GDM1 (cell line): ENCODE measurements at regions not wholly inside any gene's neighbourhood (a gene's known extent, or its start where the extent isn't known, plus 50 kb on each side); places are given as distances from the start of the nearest gene placed in this dataset.
"Not testable (repeated sequence)": the region's sequence is repeated elsewhere in the genome, so short reads cannot be mapped to it uniquely, and the experiment has no call there.

Experiments
- DNase-seq: peaks from one replicate; lab custom pipeline; 2025; lab: John Stamatoyannopoulos, UW

GRCh38 chr7:9919-10318 is 182.5 kb upstream of the FAM20C start:
- DNase-seq, result not testable (repeated sequence)

DNA sequence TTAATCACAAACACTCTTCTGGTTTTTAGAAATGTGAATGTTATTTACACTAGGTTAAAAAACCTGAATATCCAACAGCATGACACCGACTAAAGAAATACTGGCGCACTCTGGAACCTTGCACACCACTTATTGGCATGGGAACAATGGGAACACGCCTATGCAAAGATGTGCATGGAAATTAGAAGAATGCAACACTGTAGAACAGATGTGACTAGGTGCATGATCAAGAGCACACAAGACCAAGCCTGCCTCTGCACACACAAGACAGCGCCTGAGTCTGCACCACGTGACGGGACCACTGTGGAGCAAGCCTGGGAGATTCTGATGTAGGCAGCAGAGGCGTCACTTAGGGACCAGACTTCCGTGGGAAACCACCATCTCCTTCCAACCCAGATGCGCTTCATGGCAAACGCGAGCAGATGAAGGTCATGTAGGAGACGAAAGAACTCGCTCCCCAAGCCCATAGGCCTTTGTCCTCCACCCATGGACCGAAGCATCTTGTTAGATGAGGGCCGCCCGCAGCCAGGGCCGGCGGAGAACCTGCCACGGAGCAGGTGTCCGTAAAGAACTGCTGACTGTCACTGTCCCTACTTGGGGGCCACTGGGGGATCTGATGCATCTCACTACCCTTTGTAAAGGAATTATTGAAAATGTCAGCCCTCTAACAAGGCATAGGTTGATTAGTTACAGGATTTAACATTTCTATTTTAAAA is 159.6 kb upstream of the FAM20C start:
- not testable (repeated sequence) for DNase-seq

- not testable (repeated sequence) for DNase-seq
These were observed 157.2 kb upstream of the FAM20C start for GRCh38 chr7:35121-35541.

DNA sequence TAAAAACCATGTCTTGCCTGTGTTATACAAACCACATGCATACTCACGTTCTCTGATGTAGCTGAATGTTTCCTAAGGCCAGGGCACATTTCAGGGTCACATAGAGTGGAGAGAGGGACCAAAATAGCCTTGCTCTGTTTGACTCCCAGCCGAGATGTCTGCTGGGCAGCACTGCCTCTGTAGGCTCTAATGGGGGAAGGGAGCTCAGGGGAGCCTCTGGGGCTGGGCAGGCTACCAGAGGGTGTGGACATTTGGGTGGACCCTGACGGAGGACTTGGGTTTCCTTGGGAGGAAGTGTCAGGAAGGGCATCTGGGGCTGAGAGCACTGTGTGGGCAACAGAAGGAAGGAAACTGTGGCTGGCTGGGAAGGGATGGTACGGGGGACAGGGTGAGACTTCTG is 155.8 kb upstream of the FAM20C start:
- DNase-seq, result not testable (repeated sequence)

DNA sequence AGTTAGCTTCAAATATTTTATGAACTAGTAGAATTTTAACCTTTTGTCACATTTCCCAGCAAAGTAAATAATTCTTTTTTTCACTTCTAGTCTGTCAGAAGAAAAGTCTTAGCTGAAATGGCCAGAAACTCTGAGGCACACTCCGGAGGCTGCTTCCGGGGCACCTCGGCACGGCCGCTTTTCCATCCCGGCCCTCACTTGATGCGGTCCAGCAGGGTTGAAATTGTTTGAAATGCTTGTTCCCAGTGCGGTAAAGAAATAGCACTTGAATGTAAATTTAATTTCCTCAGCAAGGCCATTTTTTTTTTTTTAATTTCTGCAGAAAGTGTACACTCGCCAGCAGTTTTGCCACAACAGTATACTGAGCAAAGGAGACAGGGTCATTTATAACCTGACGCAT is 154.7 kb upstream of the FAM20C start:
- DNase-seq, result not testable (repeated sequence)

- DNase-seq, result not testable (repeated sequence)
These were observed 153.9 kb upstream of the FAM20C start for GRCh38 chr7:38444-38843.

- DNase-seq, result not testable (repeated sequence)
These were observed 152.2 kb upstream of the FAM20C start for GRCh38 chr7:39984-40740.

- no peak for DNase-seq
These were observed 151.3 kb upstream of the FAM20C start for GRCh38 chr7:40799-41750.

DNA sequence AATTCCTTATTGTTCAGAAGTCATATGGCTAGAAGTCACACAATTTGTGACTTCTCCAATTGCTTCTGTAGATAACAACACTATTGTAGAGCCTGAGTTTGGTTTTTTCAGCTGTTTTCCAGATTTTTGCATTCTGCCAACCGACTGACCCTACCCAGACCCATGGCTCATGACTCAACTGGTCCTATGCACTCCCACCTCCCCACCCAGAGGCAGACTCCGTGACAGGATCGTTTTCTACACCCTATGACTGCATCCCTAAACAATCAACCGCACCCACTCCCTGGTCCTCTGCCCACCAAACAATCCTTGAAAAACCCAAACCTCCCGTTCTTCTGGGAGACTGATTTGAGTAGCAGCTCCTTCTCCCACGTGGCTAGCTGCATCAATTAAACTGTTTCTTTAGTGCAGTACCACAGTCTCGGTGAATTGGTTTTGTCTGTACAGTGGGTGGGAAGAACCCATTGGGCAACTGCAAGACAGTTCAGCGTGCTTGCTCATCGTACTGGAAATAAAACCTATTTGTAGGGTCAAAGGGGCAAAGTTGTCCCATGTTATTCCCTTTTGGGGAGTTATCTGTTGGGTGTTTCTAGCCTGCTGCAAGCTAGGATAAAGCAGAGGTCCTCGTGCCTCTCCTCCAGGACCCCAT is 150.3 kb upstream of the FAM20C start:
- DNase-seq, result no peak

GRCh38 chr7:43791-44540 is 148.4 kb upstream of the FAM20C start:
- DNase-seq, result no peak

DNA sequence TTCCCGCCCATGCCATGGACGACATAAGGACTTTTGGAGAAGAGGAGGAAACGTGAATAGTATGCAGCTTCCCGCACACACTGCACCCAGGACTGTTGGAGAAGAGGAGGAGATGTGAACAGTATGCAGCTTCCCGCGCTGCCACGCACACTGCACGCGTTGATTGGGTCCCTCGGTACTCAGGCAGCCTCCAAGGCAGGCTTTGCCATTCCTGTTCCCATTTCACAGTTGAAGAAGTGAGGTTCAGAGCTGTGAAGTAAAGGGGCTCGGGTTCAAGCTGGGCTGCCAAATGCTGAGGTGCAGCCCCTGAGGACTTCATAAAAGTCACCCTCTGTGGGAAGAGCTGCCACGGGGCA is 147.9 kb upstream of the FAM20C start:
- DNase-seq, result no peak

GRCh38 chr7:45106-46090 is 147.0 kb upstream of the FAM20C start:
- no peak for DNase-seq

GRCh38 chr7:46123-46829 is 146.1 kb upstream of the FAM20C start:
- no peak for DNase-seq

- no peak for DNase-seq
These were observed 145.6 kb upstream of the FAM20C start for GRCh38 chr7:46830-47140.

DNA sequence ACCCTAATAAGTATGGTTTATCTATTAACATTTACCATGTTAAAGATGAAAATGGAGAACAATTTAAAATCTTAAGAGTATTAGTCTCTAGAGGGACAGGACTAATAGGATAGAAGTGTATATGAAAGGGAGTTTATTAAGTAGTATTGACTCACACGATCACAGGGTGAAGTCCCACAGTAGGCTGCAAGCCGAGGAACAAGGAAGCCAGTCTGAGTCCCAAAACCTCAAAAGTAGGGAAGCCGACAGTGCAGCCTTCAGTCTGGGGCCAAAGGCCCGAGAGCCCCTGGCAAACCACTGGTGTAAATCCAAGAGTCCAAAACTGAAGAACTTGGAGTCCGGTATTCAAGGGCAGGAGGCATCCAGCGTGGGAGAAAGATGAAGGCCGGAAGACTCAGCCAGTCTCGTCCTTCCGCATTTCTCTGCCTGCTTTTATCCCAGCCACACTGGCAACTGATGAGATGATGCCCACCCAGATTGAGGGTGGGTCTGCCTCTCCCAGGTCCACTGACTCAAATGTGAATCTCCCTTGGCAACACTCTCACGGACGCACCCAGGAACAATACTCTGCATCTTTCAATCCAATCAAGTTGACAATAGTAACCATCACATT is 140.8 kb upstream of the FAM20C start:
- no peak for DNase-seq

GRCh38 chr7:52100-52499 is 140.3 kb upstream of the FAM20C start:
- DNase-seq, result no peak

DNA sequence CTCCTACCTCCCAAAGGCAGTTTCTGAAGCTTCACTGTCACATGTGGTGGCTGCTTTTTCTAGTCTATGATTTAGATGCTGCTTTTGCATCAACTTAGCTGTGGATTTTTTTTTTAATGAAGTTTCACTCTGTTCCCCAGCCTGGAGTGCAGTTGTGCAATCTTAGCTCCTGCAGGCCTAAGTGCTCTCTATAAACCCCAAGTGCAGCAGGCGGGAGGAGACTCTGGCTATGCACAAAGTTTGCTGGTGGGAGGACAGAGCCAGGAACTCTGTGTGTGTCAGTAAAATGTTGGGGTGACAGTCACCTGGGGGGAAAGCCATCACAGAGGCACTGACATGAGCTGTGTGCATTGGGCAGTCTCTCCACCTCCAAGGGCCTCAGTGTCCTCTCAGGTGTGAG is 138.8 kb upstream of the FAM20C start:
- DNase-seq, result no peak

DNA sequence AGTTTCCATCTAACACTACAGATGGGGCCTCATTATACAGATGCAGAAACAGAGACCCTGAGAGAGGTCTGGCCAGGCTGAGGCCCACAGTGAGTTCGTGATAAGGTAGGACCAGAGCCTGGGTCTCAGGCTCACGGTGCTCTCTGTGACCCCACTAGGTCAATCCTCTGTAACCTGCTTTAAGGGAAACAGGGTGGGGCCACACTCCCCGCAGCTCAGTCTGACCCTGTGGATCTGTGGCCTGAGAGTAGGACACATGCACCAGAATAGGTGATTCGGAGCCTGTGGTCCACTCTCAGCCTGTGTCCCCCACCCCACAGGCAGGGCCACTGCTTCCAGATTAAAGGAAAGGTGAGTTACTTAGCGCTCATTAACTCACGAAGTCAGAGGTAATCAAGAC is 137.8 kb upstream of the FAM20C start:
- no peak for DNase-seq

DNA sequence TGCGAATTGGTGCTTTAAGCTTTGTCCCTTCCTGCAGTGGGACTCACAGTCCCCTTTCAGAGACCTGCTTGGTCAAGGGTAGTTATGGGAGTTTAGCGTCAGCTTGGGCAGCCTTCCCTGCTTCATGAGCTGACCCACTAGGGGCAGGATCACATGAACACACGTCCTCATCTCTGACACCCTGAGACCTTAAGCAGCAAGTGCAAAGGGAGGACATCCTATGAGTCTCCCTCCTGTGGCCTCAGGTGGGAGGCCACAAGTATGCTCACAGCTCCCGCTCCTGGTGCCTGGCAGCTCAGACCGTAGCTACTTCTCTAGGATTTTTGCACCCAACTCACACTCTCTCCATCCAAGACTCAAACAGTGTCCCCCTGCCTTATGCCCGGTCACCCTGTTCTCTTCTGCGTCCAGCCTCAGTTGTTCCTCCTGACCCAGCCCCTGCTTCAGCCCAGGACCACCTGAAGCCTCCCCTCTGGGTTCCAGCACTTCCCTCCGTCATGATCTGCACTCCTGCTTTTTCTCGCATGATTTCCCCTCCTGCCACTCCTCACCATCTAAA is 136.6 kb upstream of the FAM20C start:
- DNase-seq, result no peak
